Suprapubic skin (tissue), 4 donors: ENCODE measurements at regions not wholly inside any gene's neighbourhood (a gene's known extent, or its start where the extent isn't known, plus 50 kb on each side); places are given as distances from the start of the nearest gene placed in this dataset.

Source experiments
- DNase-seq, 2 donors: peaks; one replicate each; pipeline ENCODE4 v3.0.0-alpha.2; 2019; ENCODE audit warnings: low spot score in 2 of 2
- H3K27ac ChIP-seq: fragments of 200-600 bp; sonication (generic); one replicate; pipeline ENCODE4 v1.5.1; 2019
- H3K27me3 ChIP-seq: fragments of 200-600 bp; sonication (generic); one replicate; pipeline ENCODE4 v1.5.1; 2019
- H3K36me3 ChIP-seq: fragments of 200-600 bp; sonication (generic); one replicate; pipeline ENCODE4 v1.5.1; 2019
- H3K4me1 ChIP-seq: fragments of 200-600 bp; sonication (generic); one replicate; pipeline ENCODE4 v1.5.1; 2019
- H3K4me3 ChIP-seq: fragments of 200-600 bp; sonication (generic); one replicate; pipeline ENCODE4 v1.5.1; 2019; ENCODE audit warnings: mild to moderate bottlenecking
- H3K9me3 ChIP-seq: fragments of 200-600 bp; sonication (generic); one replicate; pipeline ENCODE4 v1.5.1; 2019
- CTCF ChIP-seq, 2 donors: fragments of 200-600 bp in 1 of 2; fragments of 450-650 bp in 1 of 2; sonication (generic) in 1 of 2; IDR thresholded peaks; one replicate each; pipeline ENCODE4 v1.5.1; 2016 to 2019; ENCODE audit warnings: antibody characterized with exemption in 2 of 2, mild to moderate bottlenecking in 1 of 2, moderate library complexity in 1 of 2
- EP300 ChIP-seq: sonication (generic); formaldehyde crosslinking; IDR thresholded peaks from one replicate; pipeline ENCODE4 v1.6.1; 2017; ENCODE audit warnings: antibody characterized with exemption
- POLR2A ChIP-seq, 2 donors: fragments of 450-650 bp; IDR thresholded peaks; one replicate each; pipeline ENCODE4 v1.6.1; 2017; ENCODE audit warnings: antibody characterized with exemption in 2 of 2, mild to moderate bottlenecking in 2 of 2, moderate library complexity in 2 of 2
- POLR2AphosphoS5 ChIP-seq, 3 donors: sonication (generic); formaldehyde crosslinking; IDR thresholded peaks; one replicate each; pipeline ENCODE4 v1.6.1; 2017; ENCODE audit warnings: antibody characterized with exemption in 3 of 3
- WGBS: methylation state at CpG from one replicate; pipeline ENCODE4 v1.1.5; 2018; 5-methylcytosine and 5-hydroxymethylcytosine counted together

GRCh38 chr13:71056581-71056980 is 810.4 kb downstream of the DACH1 start:
- Histone ChIP-seq H3K36me3 (no peaks in the 10 kb centered on the region), H3K27ac (no peak overlapping the region), H3K9me3 (no peaks in the 10 kb centered on the region), H3K4me3 (no peak overlapping the region), H3K27me3 (no peaks in the 10 kb centered on the region), H3K4me1 (no peaks in the 10 kb centered on the region)
- TF ChIP-seq POLR2AphosphoS5 (IDR thresholded peaks at IDR 0.05) (no peak), CTCF (IDR thresholded peaks at IDR 0.05) (no peak), EP300 (no peak), POLR2A (IDR thresholded peaks at IDR 0.05) (no peak)
- WGBS, result 78% methylated on average over 4 of the region's 4 CpGs
- no peak for DNase-seq

DNA sequence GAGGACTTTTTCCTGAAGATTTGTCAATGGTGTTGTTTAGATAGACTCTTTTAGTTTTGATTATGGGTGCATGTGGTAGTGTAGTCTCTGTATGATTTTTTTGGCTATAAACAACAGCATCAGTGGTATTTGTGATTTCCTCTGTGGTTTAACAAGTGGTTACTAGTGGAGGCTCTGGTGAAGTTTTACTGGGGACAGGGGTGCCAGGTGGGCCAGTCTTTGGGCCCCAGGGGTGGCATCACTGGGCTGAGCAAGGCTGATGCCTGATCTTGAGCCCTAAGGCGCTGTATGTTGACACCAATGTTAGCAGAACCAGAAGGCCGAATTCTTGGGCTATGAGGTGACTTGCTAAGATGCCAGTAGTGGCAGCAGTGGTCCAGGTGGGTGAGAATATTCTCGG is 811.4 kb downstream of the DACH1 start:
- no peaks in the 10 kb centered on the region for H3K9me3 ChIP-seq
- no peaks in the 10 kb centered on the region for H3K4me1 ChIP-seq
- no peak overlapping the region for H3K4me3 ChIP-seq
- no peak for TF ChIP-seq POLR2AphosphoS5 (IDR thresholded peaks at IDR 0.05)
- no peak for TF ChIP-seq CTCF (IDR thresholded peaks at IDR 0.05)
- DNase-seq, result no peak
- H3K36me3 ChIP-seq, result no peaks in the 10 kb centered on the region
- no peaks in the 10 kb centered on the region for H3K27me3 ChIP-seq
- no peak overlapping the region for H3K27ac ChIP-seq
- WGBS, result 86% methylated on average over 3 of the region's 3 CpGs

GRCh38 chr13:71055047-71055446 is 812.0 kb downstream of the DACH1 start:
- Histone ChIP-seq H3K4me1 (no peaks in the 10 kb centered on the region), H3K27ac (no peak overlapping the region), H3K36me3 (no peaks in the 10 kb centered on the region), H3K27me3 (no peaks in the 10 kb centered on the region), H3K4me3 (no peak overlapping the region), H3K9me3 (no peaks in the 10 kb centered on the region)
- no peak for DNase-seq
- WGBS, result 97% methylated on average over 1 of the region's 1 CpG
- TF ChIP-seq EP300 (no peak), CTCF (IDR thresholded peaks at IDR 0.05) (no peak), POLR2AphosphoS5 (IDR thresholded peaks at IDR 0.05) (no peak), POLR2A (IDR thresholded peaks at IDR 0.05) (no peak)

DNA sequence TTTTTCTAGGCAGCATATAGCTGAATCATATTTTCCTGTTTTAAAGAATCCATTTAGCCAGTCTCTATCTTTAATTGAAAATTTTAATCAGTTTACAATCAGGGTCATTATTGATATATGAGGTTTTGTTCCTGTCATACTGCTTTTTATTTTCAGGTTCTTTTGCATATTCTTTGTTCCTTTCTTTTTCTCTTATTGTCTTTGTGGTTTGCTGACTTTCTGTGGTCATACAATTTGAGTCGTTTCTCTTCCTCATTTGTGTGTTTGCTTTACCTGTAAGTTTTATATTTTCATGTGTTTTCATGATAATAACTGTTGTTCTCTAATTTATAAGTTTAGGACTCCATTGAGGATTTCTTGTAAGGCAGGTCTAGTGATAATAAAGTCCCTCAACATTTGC is 812.6 kb downstream of the DACH1 start:
- TF ChIP-seq POLR2A (IDR thresholded peaks at IDR 0.05) (no peak), POLR2AphosphoS5 (IDR thresholded peaks at IDR 0.05) (no peak), CTCF (IDR thresholded peaks at IDR 0.05) (no peak), EP300 (no peak)
- Histone ChIP-seq H3K27me3 (no peaks in the 10 kb centered on the region), H3K4me1 (no peaks in the 10 kb centered on the region), H3K27ac (no peak overlapping the region), H3K4me3 (no peak overlapping the region), H3K9me3 (no peaks in the 10 kb centered on the region), H3K36me3 (no peaks in the 10 kb centered on the region)
- 52% methylated on average over 1 of the region's 1 CpG for WGBS
- no peak for DNase-seq

GRCh38 chr13:71051573-71051972 is 815.4 kb downstream of the DACH1 start:
- Histone ChIP-seq H3K4me1 (no peaks in the 10 kb centered on the region), H3K4me3 (no peak overlapping the region), H3K27me3 (no peaks in the 10 kb centered on the region), H3K27ac (no peak overlapping the region), H3K9me3 (no peaks in the 10 kb centered on the region), H3K36me3 (no peaks in the 10 kb centered on the region)
- no peak for DNase-seq
- TF ChIP-seq POLR2A (IDR thresholded peaks at IDR 0.05) (no peak), CTCF (IDR thresholded peaks at IDR 0.05) (no peak), EP300 (no peak), POLR2AphosphoS5 (IDR thresholded peaks at IDR 0.05) (no peak)
- 96% methylated on average over 2 of the region's 2 CpGs for WGBS
